ENCODE measurements at regions not wholly inside any gene's neighbourhood (a gene's known extent, or its start where the extent isn't known, plus 50 kb on each side); places are given as distances from the start of the nearest gene placed in this dataset.

- TF ChIP-seq, protein P1, sequence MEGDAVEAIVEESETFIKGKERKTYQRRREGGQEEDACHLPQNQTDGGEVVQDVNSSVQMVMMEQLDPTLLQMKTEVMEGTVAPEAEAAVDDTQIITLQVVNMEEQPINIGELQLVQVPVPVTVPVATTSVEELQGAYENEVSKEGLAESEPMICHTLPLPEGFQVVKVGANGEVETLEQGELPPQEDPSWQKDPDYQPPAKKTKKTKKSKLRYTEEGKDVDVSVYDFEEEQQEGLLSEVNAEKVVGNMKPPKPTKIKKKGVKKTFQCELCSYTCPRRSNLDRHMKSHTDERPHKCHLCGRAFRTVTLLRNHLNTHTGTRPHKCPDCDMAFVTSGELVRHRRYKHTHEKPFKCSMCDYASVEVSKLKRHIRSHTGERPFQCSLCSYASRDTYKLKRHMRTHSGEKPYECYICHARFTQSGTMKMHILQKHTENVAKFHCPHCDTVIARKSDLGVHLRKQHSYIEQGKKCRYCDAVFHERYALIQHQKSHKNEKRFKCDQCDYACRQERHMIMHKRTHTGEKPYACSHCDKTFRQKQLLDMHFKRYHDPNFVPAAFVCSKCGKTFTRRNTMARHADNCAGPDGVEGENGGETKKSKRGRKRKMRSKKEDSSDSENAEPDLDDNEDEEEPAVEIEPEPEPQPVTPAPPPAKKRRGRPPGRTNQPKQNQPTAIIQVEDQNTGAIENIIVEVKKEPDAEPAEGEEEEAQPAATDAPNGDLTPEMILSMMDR (IDR thresholded peaks at IDR 0.05; ENCODE audit: unreplicated experiment) = no peak
- no peak overlapping the region for H3K27ac Mint-ChIP-seq
Observed at GRCh38 chr9:97766610-97767009, 69.5 kb upstream of the XPA start.

GRCh38 chr9:97767891-97768290 lies 70.8 kb upstream of the XPA start:
- TF ChIP-seq, protein P1 (IDR thresholded peaks at IDR 0.05; ENCODE audit: unreplicated experiment) = no peak
- Mint-ChIP-seq H3K27me3 (peaks cover 21% of the 10 kb centered on the region), H3K4me3 (ENCODE audit: low read depth) (no peak overlapping the region), H3K36me3 (ENCODE audit: insufficient read depth) (no peaks in the 10 kb centered on the region), H3K9me3 (ENCODE audit: low read depth) (no peaks in the 10 kb centered on the region), H3K27ac (no peak overlapping the region), H3K4me1 (ENCODE audit: low read depth) (no peaks in the 10 kb centered on the region)
- no peak for DNase-seq (ENCODE audit: low spot score, unreplicated experiment)

More at GRCh38 chr9:97766610-97767009, 69.5 kb upstream of the XPA start:
- Mint-ChIP-seq H3K27me3 (peaks cover 32% of the 10 kb centered on the region), H3K4me1 (ENCODE audit: low read depth) (no peaks in the 10 kb centered on the region), H3K4me3 (ENCODE audit: low read depth) (no peak overlapping the region), H3K36me3 (ENCODE audit: insufficient read depth) (no peaks in the 10 kb centered on the region), H3K9me3 (ENCODE audit: low read depth) (no peaks in the 10 kb centered on the region)
- no peak for DNase-seq (ENCODE audit: low spot score, unreplicated experiment)

DNA sequence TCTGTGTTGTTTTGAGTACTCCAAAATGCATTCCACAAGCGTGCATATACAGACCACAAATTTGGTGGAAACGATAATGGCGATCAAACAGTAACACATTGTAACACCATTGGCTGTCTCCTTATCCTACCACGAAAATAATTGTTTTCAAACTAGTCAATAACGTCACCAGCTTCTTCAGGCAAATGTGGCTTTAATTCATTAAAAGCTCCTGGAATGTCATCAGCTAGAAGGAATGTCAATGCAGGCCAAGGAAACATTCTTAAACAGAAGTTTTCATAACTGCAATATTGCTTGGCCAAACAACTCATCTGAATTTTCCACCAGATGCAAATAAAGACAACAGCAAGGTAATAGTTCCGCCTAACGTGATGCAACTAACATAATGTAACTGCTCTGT lies 71.6 kb upstream of the XPA start:
- Mint-ChIP-seq H3K9me3 (ENCODE audit: low read depth) (no peaks in the 10 kb centered on the region), H3K4me1 (ENCODE audit: low read depth) (no peaks in the 10 kb centered on the region), H3K27ac (no peak overlapping the region), H3K4me3 (ENCODE audit: low read depth) (no peak overlapping the region), H3K27me3 (peaks cover 15% of the 10 kb centered on the region), H3K36me3 (ENCODE audit: insufficient read depth) (no peaks in the 10 kb centered on the region)
- DNase-seq (ENCODE audit: low spot score, unreplicated experiment) = no peak
- TF ChIP-seq, protein P1 (IDR thresholded peaks at IDR 0.05; ENCODE audit: unreplicated experiment) = no peak

DNA sequence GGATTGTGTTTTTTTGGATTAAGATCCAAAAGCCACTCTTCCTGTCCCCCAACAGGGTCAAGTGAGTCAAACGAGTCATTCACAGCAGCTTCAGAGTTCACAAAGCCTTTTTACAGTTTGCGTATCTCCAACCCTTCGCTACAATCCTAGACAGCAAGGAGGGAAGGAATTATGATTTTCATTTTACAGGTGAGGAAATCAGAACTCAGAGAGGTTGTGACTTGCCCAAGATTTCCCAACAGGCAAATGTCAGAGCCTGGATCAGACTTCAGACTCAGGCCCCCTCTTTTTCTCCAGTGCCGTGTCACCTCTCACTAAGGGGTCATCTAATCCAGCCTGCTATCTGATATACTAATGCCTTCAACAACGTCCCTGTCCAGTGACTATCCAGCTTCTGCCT lies 72.1 kb upstream of the XPA start:
- no peak overlapping the region for H3K27ac Mint-ChIP-seq
- no peak overlapping the region for H3K4me3 Mint-ChIP-seq (ENCODE audit: low read depth)
- TF ChIP-seq, protein P1 (IDR thresholded peaks at IDR 0.05; ENCODE audit: unreplicated experiment) = no peak
- peaks cover 15% of the 10 kb centered on the region for H3K27me3 Mint-ChIP-seq
- no peaks in the 10 kb centered on the region for H3K36me3 Mint-ChIP-seq (ENCODE audit: insufficient read depth)
- no peak for DNase-seq (ENCODE audit: low spot score, unreplicated experiment)
- H3K4me1 Mint-ChIP-seq (ENCODE audit: low read depth) = no peaks in the 10 kb centered on the region
- H3K9me3 Mint-ChIP-seq (ENCODE audit: low read depth) = no peaks in the 10 kb centered on the region

DNA sequence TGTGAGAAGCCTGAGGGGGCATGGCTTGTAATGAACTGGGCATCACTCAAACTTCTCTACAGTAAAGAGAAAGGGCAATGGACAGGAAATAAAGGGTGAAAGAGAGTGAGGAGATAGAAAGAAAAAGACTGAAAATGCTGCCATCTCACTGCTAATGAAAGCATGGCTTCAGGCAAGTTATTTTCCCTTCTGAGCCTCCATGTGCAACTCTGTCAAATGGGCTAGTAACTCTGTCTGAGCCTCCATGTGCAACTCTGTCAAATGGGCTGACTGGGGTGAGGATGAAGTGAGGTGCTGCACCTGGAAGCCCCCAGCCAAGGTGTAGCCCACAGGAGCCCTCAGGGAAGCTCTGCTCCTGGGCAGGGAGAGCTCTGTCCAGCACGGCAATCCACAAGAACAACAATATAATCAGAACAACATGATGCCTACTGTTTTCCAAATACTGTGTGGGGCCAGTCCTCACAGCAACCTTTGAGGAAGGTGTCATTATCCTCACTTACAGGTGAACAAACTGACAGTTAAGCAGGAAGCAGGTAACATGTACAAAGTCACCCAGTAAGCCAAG lies 73.8 kb upstream of the XPA start:
- Mint-ChIP-seq H3K4me1 (ENCODE audit: low read depth) (no peaks in the 10 kb centered on the region), H3K9me3 (ENCODE audit: low read depth) (no peaks in the 10 kb centered on the region), H3K36me3 (ENCODE audit: insufficient read depth) (no peaks in the 10 kb centered on the region), H3K4me3 (ENCODE audit: low read depth) (no peak overlapping the region), H3K27ac (no peak overlapping the region), H3K27me3 (peaks cover 15% of the 10 kb centered on the region)
- TF ChIP-seq, protein P1 (IDR thresholded peaks at IDR 0.05; ENCODE audit: unreplicated experiment) = no peak
- DNase-seq (ENCODE audit: low spot score, unreplicated experiment) = no peak

Measured in progenitor cell of endocrine pancreas (in vitro differentiated cells).